HG03135 (cell line): ENCODE measurements at regions not wholly inside any gene's neighbourhood (a gene's known extent, or its start where the extent isn't known, plus 50 kb on each side); places are given as distances from the start of the nearest gene placed in this dataset.

Source experiments
- ATAC-seq: cut with Tn5 transposase; IDR thresholded peaks from one replicate; pipeline ENCODE4 v1.9.1; 2021; ENCODE audit warnings: mild to moderate bottlenecking, moderate library complexity; ENCODE audit not compliant: unreplicated experiment

- no peak for ATAC-seq
Observed at GRCh38 chr12:74980510-74980909, 229.1 kb downstream of the KCNC2 start.

- ATAC-seq, result no peak
Observed at GRCh38 chr12:74981541-74981940, 228.1 kb downstream of the KCNC2 start.

GRCh38 chr12:74983917-74984316, 225.7 kb downstream of the KCNC2 start:
- no peak for ATAC-seq

GRCh38 chr12:74984631-74985030, 225.0 kb downstream of the KCNC2 start:
- no peak for ATAC-seq

- no peak for ATAC-seq
Observed at GRCh38 chr12:74985293-74985985, 224.2 kb downstream of the KCNC2 start.

GRCh38 chr12:74985986-74986319, 223.7 kb downstream of the KCNC2 start:
- no peak for ATAC-seq

GRCh38 chr12:74988156-74988555, 221.5 kb downstream of the KCNC2 start:
- ATAC-seq, result no peak
